ENCODE measurements at regions not wholly inside any gene's neighbourhood (a gene's known extent, or its start where the extent isn't known, plus 50 kb on each side); places are given as distances from the start of the nearest gene placed in this dataset.

DNA sequence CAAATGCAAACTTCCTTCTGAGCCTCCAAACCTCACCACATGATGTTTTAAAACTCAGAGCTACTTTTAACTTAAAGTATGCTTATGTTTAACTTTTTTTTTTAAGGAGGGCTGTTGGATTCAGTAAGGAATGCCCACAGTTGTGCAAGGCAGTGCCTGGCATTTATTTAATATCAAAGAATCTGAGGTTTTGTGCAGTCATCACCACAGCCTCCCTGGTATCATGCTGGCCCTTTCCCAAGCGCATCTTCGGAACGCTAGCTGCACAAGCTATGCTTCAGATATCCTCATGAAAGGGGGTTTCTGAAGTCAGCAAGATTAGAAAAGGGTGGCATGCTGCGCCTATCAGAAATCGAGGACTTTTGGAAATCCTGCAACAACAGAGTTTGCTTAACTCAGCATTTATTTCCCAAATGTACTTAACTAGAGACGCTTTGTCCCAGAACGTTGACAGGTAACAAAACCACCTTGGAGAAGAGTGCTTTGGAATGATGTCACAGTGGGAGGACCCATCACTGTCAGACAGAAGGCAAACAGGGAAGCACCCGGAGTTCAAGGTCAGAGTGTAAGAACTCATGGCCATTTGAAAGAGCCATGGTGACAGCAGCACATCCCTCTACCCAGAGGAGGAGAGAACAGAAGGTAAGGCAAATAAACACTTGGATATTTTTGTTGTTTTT is 120.2 kb upstream of the IGF1R start:
- H3K27me3 ChIP-seq (replicated peaks in 1 of 7), result peaks cover 0 to 4% (median 0%) of the 10 kb centered on the region in 7 donors
- WGBS, 5 donors, result 76 to 84% (median 81%) methylated on average over 8 of the region's 8 CpGs
- DNase-seq, result no peak
- H3K36me3 ChIP-seq, result no peaks in the 10 kb centered on the region
- no peak for TF ChIP-seq POLR2A (IDR thresholded peaks at IDR 0.05)
- TF ChIP-seq CTCF (IDR thresholded peaks at IDR 0.05 in 8 of 11, conservative IDR thresholded peaks at IDR 0.05 in 3 of 11), result no peak
- no peak for TF ChIP-seq POLR2AphosphoS5 (IDR thresholded peaks at IDR 0.05)
- H3K4me1 ChIP-seq, result peaks cover 0 to 3% (median 0%) of the 10 kb centered on the region in 6 donors
- no peaks in the 10 kb centered on the region for H3K9me3 ChIP-seq
- H3K4me3 ChIP-seq, result no peak overlapping the region
- intact Hi-C loops (cut with DNase I; ENCODE audit: low total_unique reads), result no loop called here
- H3K27ac ChIP-seq, result no peak overlapping the region

- H3K4me1 ChIP-seq, result peaks cover 0 to 3% (median 0%) of the 10 kb centered on the region in 6 donors
- TF ChIP-seq CTCF (IDR thresholded peaks at IDR 0.05 in 8 of 11, conservative IDR thresholded peaks at IDR 0.05 in 3 of 11) (no peak), POLR2AphosphoS5 (IDR thresholded peaks at IDR 0.05) (no peak), POLR2A (IDR thresholded peaks at IDR 0.05) (no peak)
- 64 to 83% (median 71%) methylated on average over 19 of the region's 19 CpGs for WGBS, 5 donors
- peaks cover 0 to 4% (median 0%) of the 10 kb centered on the region in 7 donors for H3K27me3 ChIP-seq (replicated peaks in 1 of 7)
- no peaks in the 10 kb centered on the region for H3K36me3 ChIP-seq
- intact Hi-C loops (cut with DNase I; ENCODE audit: low total_unique reads), result no loop called here
- no peak for DNase-seq
- no peak overlapping the region for H3K4me3 ChIP-seq
- H3K27ac ChIP-seq, result no peak overlapping the region
- no peaks in the 10 kb centered on the region for H3K9me3 ChIP-seq
Observed at GRCh38 chr15:98529205-98530145, 118.9 kb upstream of the IGF1R start.

- H3K36me3 ChIP-seq, result no peaks in the 10 kb centered on the region
- no peak for DNase-seq
- H3K27ac ChIP-seq, result peak overlapping the region in 3 of 8 donors; percentile 41 to 72 (median 58)
- WGBS, 5 donors, result 56 to 75% (median 62%) methylated on average over 2 of the region's 2 CpGs
- H3K27me3 ChIP-seq (replicated peaks in 1 of 7), result peaks cover 0 to 10% (median 0%) of the 10 kb centered on the region in 7 donors
- H3K4me3 ChIP-seq, result no peak overlapping the region
- intact Hi-C loops (cut with DNase I; ENCODE audit: low total_unique reads), result no loop called here
- TF ChIP-seq POLR2AphosphoS5 (IDR thresholded peaks at IDR 0.05), result no peak
- TF ChIP-seq CTCF (IDR thresholded peaks at IDR 0.05 in 8 of 11, conservative IDR thresholded peaks at IDR 0.05 in 3 of 11), result no peak
- no peak for TF ChIP-seq POLR2A (IDR thresholded peaks at IDR 0.05)
- no peaks in the 10 kb centered on the region for H3K9me3 ChIP-seq
- peaks cover 0 to 3% (median 0%) of the 10 kb centered on the region in 6 donors for H3K4me1 ChIP-seq
Observed at GRCh38 chr15:98530570-98530969, 117.8 kb upstream of the IGF1R start.

- WGBS, 5 donors, result 86 to 94% (median 91%) methylated on average over 2 of the region's 2 CpGs
- no peak for TF ChIP-seq CTCF (IDR thresholded peaks at IDR 0.05 in 8 of 11, conservative IDR thresholded peaks at IDR 0.05 in 3 of 11)
- TF ChIP-seq POLR2A (IDR thresholded peaks at IDR 0.05), result no peak
- TF ChIP-seq POLR2AphosphoS5 (IDR thresholded peaks at IDR 0.05), result no peak
- Histone ChIP-seq H3K27ac (no peak overlapping the region), H3K36me3 (no peaks in the 10 kb centered on the region), H3K9me3 (no peaks in the 10 kb centered on the region), H3K4me3 (no peak overlapping the region), H3K4me1 (no peaks in the 10 kb centered on the region), H3K27me3 (replicated peaks in 1 of 7) (peaks cover 0 to 13% (median 0%) of the 10 kb centered on the region in 7 donors)
- DNase-seq, result no peak
- intact Hi-C loops (cut with DNase I; ENCODE audit: low total_unique reads), result no loop called here
Observed at GRCh38 chr15:98532063-98532462, 116.3 kb upstream of the IGF1R start.

Measured in spleen (tissue), 11 donors.